IMR-90 (cell line): ENCODE measurements at regions not wholly inside any gene's neighbourhood (a gene's known extent, or its start where the extent isn't known, plus 50 kb on each side); places are given as distances from the start of the nearest gene placed in this dataset.

ENCODE experiments used
- ATAC-seq: fragments of 200-7000 bp; cut with Tn5 transposase; 2 replicates; pipeline ENCODE4 v1.9.1; 2020; ENCODE audit warnings: low read depth, mild to moderate bottlenecking, moderate library complexity
- BruUV-seq: library from RNA; stranded (reverse); fragments of 400-500 nt; replicated peaks from 2 replicates; lab custom pipeline; 2021; lab: Mats Ljungman, UMichigan
- CTCF ChIA-PET: fragments of 300-600 bp; formaldehyde crosslinking; extraction: SDS; loops from one replicate; lab custom pipeline; 2021; ENCODE audit warnings: antibody characterized with exemption; lab: Yijun Ruan, JAX
- POLR2A ChIA-PET: fragments of 300-600 bp; sonication (Branson Sonifier 250); formaldehyde crosslinking; loops from one replicate; lab custom pipeline; 2022; ENCODE audit warnings: antibody characterized with exemption; ENCODE audit not compliant: unreplicated experiment; lab: Charles Lee
- DNase-seq: peaks from one replicate; pipeline ENCODE4 v3.0.0; 2013
- H2AFZ ChIP-seq: replicated peaks from 2 replicates; pipeline ENCODE3; 2013; ENCODE audit warnings: low read length, mild to moderate bottlenecking; ENCODE audit not compliant: poor library complexity
- H2AK5ac ChIP-seq: 2 replicates; pipeline ENCODE4 v1.6.1; 2013; ENCODE audit warnings: low read depth, low read length, inconsistent platforms
- H2AK9ac ChIP-seq: replicated peaks from 2 replicates; pipeline ENCODE3; 2013; ENCODE audit warnings: mild to moderate bottlenecking, low read depth, low read length, moderate library complexity; ENCODE audit not compliant: poor library complexity
- H2BK120ac ChIP-seq: 2 replicates; pipeline ENCODE4 v1.6.1; 2013; ENCODE audit warnings: low read depth, low read length, inconsistent platforms
- H2BK15ac ChIP-seq: 3 replicates; pipeline ENCODE4 v1.6.1; 2013; ENCODE audit warnings: low read depth, low read length, inconsistent platforms
- H2BK20ac ChIP-seq: 2 replicates; pipeline ENCODE4 v1.6.1; 2013; ENCODE audit warnings: low read depth, mild to moderate bottlenecking, inconsistent platforms, low read length, moderate library complexity
- H2BK5ac ChIP-seq: 2 replicates; pipeline ENCODE4 v1.6.1; 2013; ENCODE audit warnings: mild to moderate bottlenecking, low read depth, low read length, inconsistent platforms; ENCODE audit not compliant: poor library complexity, severe bottlenecking
- H3K14ac ChIP-seq: replicated peaks from 2 replicates; pipeline ENCODE4 v1.6.1; 2013; ENCODE audit warnings: low read depth, low read length, inconsistent platforms
- H3K18ac ChIP-seq: 2 replicates; pipeline ENCODE4 v1.6.1; 2013; ENCODE audit warnings: low read depth, low read length, control low read depth
- H3K23ac ChIP-seq: 2 replicates; pipeline ENCODE4 v1.6.1; 2013; ENCODE audit warnings: low read depth, low read length, inconsistent platforms
- H3K27ac ChIP-seq: 2 replicates; pipeline ENCODE4 v1.5.1; 2013; ENCODE audit warnings: mild to moderate bottlenecking, control low read depth, low read length; ENCODE audit not compliant: insufficient read depth
- H3K27me3 ChIP-seq: 2 replicates; pipeline ENCODE4 v1.6.1; 2013; ENCODE audit warnings: low read length; ENCODE audit not compliant: control insufficient read depth, insufficient read depth
- H3K36me3 ChIP-seq: 2 replicates; pipeline ENCODE4 v1.6.1; 2013; ENCODE audit warnings: low read length, mixed read lengths; ENCODE audit not compliant: control insufficient read depth, insufficient read depth
- H3K4ac ChIP-seq: 2 replicates; pipeline ENCODE4 v1.6.1; 2013; ENCODE audit warnings: low read depth, low read length, inconsistent platforms
- H3K4me1 ChIP-seq: 2 replicates; pipeline ENCODE4 v1.6.1; 2013; ENCODE audit warnings: low read length, mixed read lengths; ENCODE audit not compliant: control insufficient read depth, insufficient read depth
- H3K4me2 ChIP-seq: 2 replicates; pipeline ENCODE4 v1.6.1; 2013; ENCODE audit warnings: low read depth, mild to moderate bottlenecking, control low read depth, low read length, moderate library complexity
- H3K4me3 ChIP-seq: 2 replicates; pipeline ENCODE4 v1.5.1; 2013; ENCODE audit warnings: low read depth, mild to moderate bottlenecking, control low read depth, low read length, moderate library complexity; ENCODE audit not compliant: insufficient read depth
- H3K56ac ChIP-seq: 2 replicates; pipeline ENCODE4 v1.6.1; 2013; ENCODE audit warnings: low read length, inconsistent platforms; ENCODE audit not compliant: insufficient read depth; ENCODE audit errors: extremely low read depth
- H3K79me1 ChIP-seq, 2 experiments: 2 replicates each; pipeline ENCODE4 v1.6.1; 2013; ENCODE audit warnings: low read length in 2 of 2, inconsistent platforms in 1 of 2, low read depth in 1 of 2
- H3K9ac ChIP-seq: 2 replicates; pipeline ENCODE4 v1.6.1; 2013; ENCODE audit warnings: low read depth, low read length, control low read depth
- H3K9me1 ChIP-seq: 2 replicates; pipeline ENCODE4 v1.6.1; 2013; ENCODE audit warnings: low read length, inconsistent platforms; ENCODE audit not compliant: insufficient read depth
- H3K9me3 ChIP-seq: 2 replicates; pipeline ENCODE4 v1.6.1; 2013; ENCODE audit warnings: low read length; ENCODE audit not compliant: control insufficient read depth, insufficient read depth
- H4K20me1 ChIP-seq: 2 replicates; pipeline ENCODE4 v1.6.1; 2013; ENCODE audit warnings: low read length, inconsistent platforms; ENCODE audit not compliant: insufficient read depth
- H4K5ac ChIP-seq: 2 replicates; pipeline ENCODE4 v1.6.1; 2013; ENCODE audit warnings: mild to moderate bottlenecking, low read depth, low read length, control low read depth
- H4K8ac ChIP-seq, 2 experiments: 2 replicates each; pipeline ENCODE4 v1.6.1; 2013; ENCODE audit warnings: low read depth in 2 of 2, low read length in 2 of 2, control low read depth in 1 of 2, inconsistent platforms in 1 of 2
- H4K91ac ChIP-seq: 2 replicates; pipeline ENCODE4 v1.6.1; 2013; ENCODE audit warnings: low read depth, low read length, inconsistent platforms; ENCODE audit not compliant: insufficient read depth
- CEBPB ChIP-seq: IDR thresholded peaks from 2 replicates; pipeline ENCODE4 v1.6.1; 2012; ENCODE audit warnings: low read depth, low read length, improper control_type of control experiment
- FOS ChIP-seq: fragments of 150-350 bp; IDR thresholded peaks from 2 replicates; pipeline ENCODE4 v1.6.1; 2016; ENCODE audit warnings: low read depth, low read length
- WGBS, 2 experiments: methylation state at CpG; one replicate each; pipeline versions ENCODE4 v1.1.5 to v1.1.7; 2013; ENCODE audit warnings: missing lambda C conversion rate in 2 of 2; ENCODE audit not compliant: insufficient read length in 1 of 2; ENCODE audit errors: extremely low coverage in 2 of 2; 5-methylcytosine and 5-hydroxymethylcytosine counted together
- dilution Hi-C: fragments of 300-500 bp; cut with HindIII; formaldehyde crosslinking; loops from one replicate; pipeline ENCODE4 v1.14.3; 2018; ENCODE audit warnings: low sequenced_read_pairs; ENCODE audit not compliant: unreplicated experiment
- in situ Hi-C: fragments of 300-500 bp; cut with MboI; formaldehyde crosslinking; loops from 3 replicates; pipeline ENCODE4 v1.14.3; 2019; ENCODE audit warnings: low sequenced_read_pairs, inconsistent platforms, mixed read lengths
- intact Hi-C: fragments of 100-400 bp; cut with micrococcal nuclease; formaldehyde crosslinking; loops from 2 replicates; pipeline ENCODE4 v1.10.0; 2022

GRCh38 chr1:182200025-182200812, 138.7 kb upstream of the ZNF648 start:
- H3K4ac ChIP-seq = no peak overlapping the region
- no peaks in the 10 kb centered on the region for H3K9me3 ChIP-seq
- CTCF ChIA-PET = no interaction called here
- H3K18ac ChIP-seq = no peak overlapping the region
- no TSS peak for BruUV-seq
- no peak overlapping the region for H3K14ac ChIP-seq
- POLR2A ChIA-PET = no interaction called here
- DNase-seq = no peak
- no peak for TF ChIP-seq FOS
- peak; percentile 33; the same call in 1 of the 2 replicates for TF ChIP-seq CEBPB
- 67% methylated on average over 1 of the region's 4 CpGs; no CpG with 5 or more reads in 1 of the 2 experiments for WGBS, 2 experiments
- dilution Hi-C loops (no loop called here), intact Hi-C loops (no loop called here), in situ Hi-C loops (no loop called here)
- H3K56ac ChIP-seq = no peak overlapping the region
- no peaks in the 10 kb centered on the region for H3K27me3 ChIP-seq
- no peak overlapping the region for H3K27ac ChIP-seq
- no peak for ATAC-seq
- H3K9me1 ChIP-seq = no peaks in the 10 kb centered on the region
- no peak overlapping the region for H2AK9ac ChIP-seq
- no peak overlapping the region for H4K5ac ChIP-seq
- no peak overlapping the region for H4K91ac ChIP-seq
- H2BK20ac ChIP-seq = no peak overlapping the region
- H2AFZ ChIP-seq = no peak overlapping the region
- H2BK15ac ChIP-seq = no peak overlapping the region
- no peak overlapping the region for H3K9ac ChIP-seq
- H3K4me2 ChIP-seq = no peak overlapping the region
- H2BK5ac ChIP-seq = no peak overlapping the region
- H3K36me3 ChIP-seq = no peaks in the 10 kb centered on the region
- no peak overlapping the region for H2BK120ac ChIP-seq
- no peak overlapping the region for H2AK5ac ChIP-seq
- no peaks in the 10 kb centered on the region for H3K79me1 ChIP-seq
- no peaks in the 10 kb centered on the region for H3K4me1 ChIP-seq
- no peak overlapping the region for H3K4me3 ChIP-seq
- no peak overlapping the region for H3K23ac ChIP-seq
- H4K8ac ChIP-seq = no peak overlapping the region
- no peaks in the 10 kb centered on the region for H4K20me1 ChIP-seq
